SK-N-SH (cell line): ENCODE measurements at regions not wholly inside any gene's neighbourhood (a gene's known extent, or its start where the extent isn't known, plus 50 kb on each side); places are given as distances from the start of the nearest gene placed in this dataset.

Source experiments
- CTCF ChIA-PET: fragments of 300-600, 350-600 bp; formaldehyde crosslinking; extraction: SDS; loops from one replicate; lab custom pipeline; 2021; lab: Yijun Ruan, JAX
- POLR2A ChIA-PET: fragments of 350-600 bp; sonication (Branson Sonifier 250); formaldehyde crosslinking; extraction: SDS; loops from one replicate; lab custom pipeline; 2020; ENCODE audit warnings: antibody characterized with exemption, inconsistent platforms; lab: Yijun Ruan, JAX
- DNase-seq: peaks from one replicate; pipeline ENCODE4 v3.0.0; 2012
- H2AFZ ChIP-seq: fragments of 200-600 bp; sonication (generic); 2 replicates; pipeline ENCODE4 v1.8.1; 2016; ENCODE audit warnings: antibody characterized with exemption, mild to moderate bottlenecking, low read depth
- H3F3A ChIP-seq: fragments of 200-600 bp; sonication (generic); replicated peaks from 2 replicates; pipeline ENCODE3; 2016; ENCODE audit warnings: antibody characterized with exemption, mild to moderate bottlenecking; ENCODE audit not compliant: insufficient read depth
- H3K27ac ChIP-seq, 2 experiments: fragments of 200-500 bp in 1 of 2; fragments of 200-600 bp in 1 of 2; sonication (Bioruptor generic) in 1 of 2; sonication (generic), shearing (Covaris generic) in 1 of 2; 2 replicates each; pipeline versions ENCODE4 v1.5.1 to v1.6.1; 2014 to 2016; ENCODE audit warnings: low read depth in 2 of 2, inconsistent platforms in 1 of 2, low read length in 1 of 2, mild to moderate bottlenecking in 1 of 2, mixed read lengths in 1 of 2
- H3K27me3 ChIP-seq: fragments of 200-600 bp; sonication (generic), shearing (Covaris generic); 2 replicates; pipeline ENCODE4 v1.6.1; 2016; ENCODE audit warnings: mixed run types; ENCODE audit not compliant: insufficient read depth
- H3K36me3 ChIP-seq, 2 experiments: fragments of 200-500 bp in 1 of 2; fragments of 200-600 bp in 1 of 2; sonication (Bioruptor generic) in 1 of 2; sonication (generic) in 1 of 2; replicated peaks in 1 of 2; 2 replicates each; pipeline versions ENCODE3 to v1.5.1; 2014 to 2016; ENCODE audit warnings: low read length in 1 of 2, mild to moderate bottlenecking in 1 of 2; ENCODE audit not compliant: insufficient read depth in 2 of 2, control insufficient read depth in 1 of 2
- H3K4me1 ChIP-seq, 2 experiments: fragments of 200-500 bp in 1 of 2; fragments of 200-600 bp in 1 of 2; sonication (Bioruptor generic) in 1 of 2; sonication (generic), shearing (Covaris generic) in 1 of 2; 2 replicates each; pipeline versions ENCODE4 v1.5.1 to v1.6.1; 2014 to 2016; ENCODE audit warnings: low read depth in 1 of 2, low read length in 1 of 2, mixed run types in 1 of 2; ENCODE audit not compliant: insufficient read depth in 2 of 2, control insufficient read depth in 1 of 2
- H3K4me2 ChIP-seq: fragments of 200-600 bp; sonication (generic), shearing (Covaris generic); 2 replicates; pipeline ENCODE4 v1.6.1; 2017; ENCODE audit warnings: mixed run types
- H3K4me3 ChIP-seq, 2 experiments: fragments of 200-500 bp in 1 of 2; fragments of 200-600 bp in 1 of 2; sonication (Bioruptor generic) in 1 of 2; sonication (generic), shearing (Covaris generic) in 1 of 2; 2 replicates each; pipeline versions ENCODE4 v1.5.1 to v1.8.1; 2014 to 2016; ENCODE audit warnings: low read depth in 2 of 2, inconsistent platforms in 1 of 2, low read length in 1 of 2, mild to moderate bottlenecking in 1 of 2, mixed read lengths in 1 of 2, moderate library complexity in 1 of 2
- H3K79me2 ChIP-seq: fragments of 200-600 bp; sonication (generic); 2 replicates; pipeline ENCODE4 v1.8.1; 2017; ENCODE audit warnings: mild to moderate bottlenecking; ENCODE audit not compliant: insufficient read depth
- H3K9ac ChIP-seq: fragments of 200-600 bp; sonication (generic); 2 replicates; pipeline ENCODE4 v1.6.1; 2017; ENCODE audit warnings: mixed run types
- H3K9me2 ChIP-seq: fragments of 200-600 bp; sonication (generic); 2 replicates; pipeline ENCODE4 v1.6.1; 2017; ENCODE audit warnings: mixed run types
- H3K9me3 ChIP-seq: fragments of 200-600 bp; sonication (generic); 2 replicates; pipeline ENCODE4 v1.6.1; 2017; ENCODE audit warnings: mixed run types, mild to moderate bottlenecking, moderate library complexity
- H4K20me1 ChIP-seq: fragments of 200-600 bp; sonication (generic); 2 replicates; pipeline ENCODE4 v1.6.1; 2017; ENCODE audit warnings: mild to moderate bottlenecking, mixed run types; ENCODE audit not compliant: insufficient read depth
- CHD2 ChIP-seq: fragments of 150-350 bp; IDR thresholded peaks from 2 replicates; pipeline ENCODE4 v1.6.1; 2018; ENCODE audit warnings: low read length; ENCODE audit not compliant: partially characterized antibody
- ELF1 ChIP-seq: IDR thresholded peaks from 2 replicates; pipeline ENCODE4 v1.4.0; 2012
- FOSL2 ChIP-seq: IDR thresholded peaks from 2 replicates; pipeline ENCODE4 v1.4.0; 2012; ENCODE audit warnings: low read depth, mild to moderate bottlenecking, moderate library complexity, borderline replicate concordance
- GATA2 ChIP-seq: sonication (generic); formaldehyde crosslinking; IDR thresholded peaks from 2 replicates; pipeline ENCODE4 v1.5.0; 2020; ENCODE audit warnings: mild to moderate bottlenecking, missing genetic modification reagents
- JUND ChIP-seq: IDR thresholded peaks from 2 replicates; pipeline ENCODE4 v1.4.0; 2012
- MEF2A ChIP-seq: IDR thresholded peaks from 2 replicates; pipeline ENCODE4 v1.4.0; 2012; ENCODE audit warnings: low read depth, borderline replicate concordance
- NRF1 ChIP-seq: IDR thresholded peaks from 2 replicates; pipeline ENCODE4 v1.6.1; 2012; ENCODE audit warnings: low read depth, mild to moderate bottlenecking, low read length
- POLR2AphosphoS5 ChIP-seq: IDR thresholded peaks from 2 replicates; pipeline ENCODE4 v1.6.1; 2012; ENCODE audit warnings: low read depth, low read length
- RAD21 ChIP-seq: IDR thresholded peaks from 2 replicates; pipeline ENCODE4 v1.6.1; 2012; ENCODE audit warnings: mild to moderate bottlenecking, low read length
- RCOR1 ChIP-seq: fragments of 150-350 bp; IDR thresholded peaks from 2 replicates; pipeline ENCODE4 v1.6.1; 2017; ENCODE audit warnings: antibody characterized with exemption, low read length
- TAF1 ChIP-seq: IDR thresholded peaks from 2 replicates; pipeline ENCODE4 v1.6.1; 2012; ENCODE audit warnings: low read depth, mild to moderate bottlenecking, low read length, moderate library complexity, borderline replicate concordance
- TCF12 ChIP-seq: IDR thresholded peaks from 2 replicates; pipeline ENCODE4 v1.4.0; 2012
- TEAD4 ChIP-seq: IDR thresholded peaks from 2 replicates; pipeline ENCODE4 v1.4.0; 2012; ENCODE audit warnings: mild to moderate bottlenecking, borderline replicate concordance; ENCODE audit not compliant: insufficient read depth
- WGBS: methylation state at CpG from one replicate; pipeline ENCODE4 v1.1.6; 2017; ENCODE audit warnings: low lambda C conversion rate; 5-methylcytosine and 5-hydroxymethylcytosine counted together
- TF ChIP-seq, protein P1 (sequence below): IDR thresholded peaks from 2 replicates; pipeline ENCODE4 v1.6.1; 2012; ENCODE audit warnings: mild to moderate bottlenecking, low read depth, low read length, moderate library complexity
- TF ChIP-seq, protein P2 (sequence below): fragments of 200-600 bp; sonication (generic); IDR thresholded peaks from 2 replicates; pipeline ENCODE4 v1.6.1; 2017; ENCODE audit warnings: antibody characterized with exemption, mild to moderate bottlenecking, moderate library complexity
- TF ChIP-seq, protein P3 (sequence below): IDR thresholded peaks from 2 replicates; pipeline ENCODE4 v1.4.0; 2012; ENCODE audit warnings: low read depth, borderline replicate concordance
- TF ChIP-seq, protein P4 (sequence below): IDR thresholded peaks from 2 replicates; pipeline ENCODE4 v1.4.0; 2012; ENCODE audit warnings: low read depth, borderline replicate concordance
- TF ChIP-seq, protein P5 (sequence below): fragments of 150-350 bp; IDR thresholded peaks from 2 replicates; pipeline ENCODE4 v1.6.1; 2016; ENCODE audit warnings: mild to moderate bottlenecking, low read depth, low read length

DNA sequence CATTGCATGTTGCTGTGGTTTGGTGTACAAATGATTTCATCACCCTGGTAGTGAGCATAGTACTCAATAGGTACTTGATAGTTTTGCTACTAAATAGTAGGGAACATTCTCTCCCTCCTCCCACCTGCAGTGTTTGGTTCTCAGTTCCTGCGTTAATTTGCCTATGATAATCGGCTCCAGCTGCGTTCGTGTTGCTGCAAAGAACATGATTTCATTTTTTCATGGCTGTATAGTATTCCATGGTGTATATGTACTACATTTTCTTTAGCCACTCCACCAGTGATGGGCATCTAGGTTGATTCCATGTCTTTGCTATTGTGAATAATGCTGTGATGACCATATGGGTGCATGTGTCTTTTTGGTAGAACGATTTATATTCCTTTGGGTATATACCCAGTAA, 903.4 kb downstream of the TTLL7 start:
- TF ChIP-seq, protein P1, sequence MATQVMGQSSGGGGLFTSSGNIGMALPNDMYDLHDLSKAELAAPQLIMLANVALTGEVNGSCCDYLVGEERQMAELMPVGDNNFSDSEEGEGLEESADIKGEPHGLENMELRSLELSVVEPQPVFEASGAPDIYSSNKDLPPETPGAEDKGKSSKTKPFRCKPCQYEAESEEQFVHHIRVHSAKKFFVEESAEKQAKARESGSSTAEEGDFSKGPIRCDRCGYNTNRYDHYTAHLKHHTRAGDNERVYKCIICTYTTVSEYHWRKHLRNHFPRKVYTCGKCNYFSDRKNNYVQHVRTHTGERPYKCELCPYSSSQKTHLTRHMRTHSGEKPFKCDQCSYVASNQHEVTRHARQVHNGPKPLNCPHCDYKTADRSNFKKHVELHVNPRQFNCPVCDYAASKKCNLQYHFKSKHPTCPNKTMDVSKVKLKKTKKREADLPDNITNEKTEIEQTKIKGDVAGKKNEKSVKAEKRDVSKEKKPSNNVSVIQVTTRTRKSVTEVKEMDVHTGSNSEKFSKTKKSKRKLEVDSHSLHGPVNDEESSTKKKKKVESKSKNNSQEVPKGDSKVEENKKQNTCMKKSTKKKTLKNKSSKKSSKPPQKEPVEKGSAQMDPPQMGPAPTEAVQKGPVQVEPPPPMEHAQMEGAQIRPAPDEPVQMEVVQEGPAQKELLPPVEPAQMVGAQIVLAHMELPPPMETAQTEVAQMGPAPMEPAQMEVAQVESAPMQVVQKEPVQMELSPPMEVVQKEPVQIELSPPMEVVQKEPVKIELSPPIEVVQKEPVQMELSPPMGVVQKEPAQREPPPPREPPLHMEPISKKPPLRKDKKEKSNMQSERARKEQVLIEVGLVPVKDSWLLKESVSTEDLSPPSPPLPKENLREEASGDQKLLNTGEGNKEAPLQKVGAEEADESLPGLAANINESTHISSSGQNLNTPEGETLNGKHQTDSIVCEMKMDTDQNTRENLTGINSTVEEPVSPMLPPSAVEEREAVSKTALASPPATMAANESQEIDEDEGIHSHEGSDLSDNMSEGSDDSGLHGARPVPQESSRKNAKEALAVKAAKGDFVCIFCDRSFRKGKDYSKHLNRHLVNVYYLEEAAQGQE: no peak
- no peak for TF ChIP-seq FOSL2
- TF ChIP-seq, protein P2, sequence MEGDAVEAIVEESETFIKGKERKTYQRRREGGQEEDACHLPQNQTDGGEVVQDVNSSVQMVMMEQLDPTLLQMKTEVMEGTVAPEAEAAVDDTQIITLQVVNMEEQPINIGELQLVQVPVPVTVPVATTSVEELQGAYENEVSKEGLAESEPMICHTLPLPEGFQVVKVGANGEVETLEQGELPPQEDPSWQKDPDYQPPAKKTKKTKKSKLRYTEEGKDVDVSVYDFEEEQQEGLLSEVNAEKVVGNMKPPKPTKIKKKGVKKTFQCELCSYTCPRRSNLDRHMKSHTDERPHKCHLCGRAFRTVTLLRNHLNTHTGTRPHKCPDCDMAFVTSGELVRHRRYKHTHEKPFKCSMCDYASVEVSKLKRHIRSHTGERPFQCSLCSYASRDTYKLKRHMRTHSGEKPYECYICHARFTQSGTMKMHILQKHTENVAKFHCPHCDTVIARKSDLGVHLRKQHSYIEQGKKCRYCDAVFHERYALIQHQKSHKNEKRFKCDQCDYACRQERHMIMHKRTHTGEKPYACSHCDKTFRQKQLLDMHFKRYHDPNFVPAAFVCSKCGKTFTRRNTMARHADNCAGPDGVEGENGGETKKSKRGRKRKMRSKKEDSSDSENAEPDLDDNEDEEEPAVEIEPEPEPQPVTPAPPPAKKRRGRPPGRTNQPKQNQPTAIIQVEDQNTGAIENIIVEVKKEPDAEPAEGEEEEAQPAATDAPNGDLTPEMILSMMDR: no peak
- no peak for TF ChIP-seq MEF2A
- no peak for TF ChIP-seq RCOR1
- TF ChIP-seq, protein P3, sequence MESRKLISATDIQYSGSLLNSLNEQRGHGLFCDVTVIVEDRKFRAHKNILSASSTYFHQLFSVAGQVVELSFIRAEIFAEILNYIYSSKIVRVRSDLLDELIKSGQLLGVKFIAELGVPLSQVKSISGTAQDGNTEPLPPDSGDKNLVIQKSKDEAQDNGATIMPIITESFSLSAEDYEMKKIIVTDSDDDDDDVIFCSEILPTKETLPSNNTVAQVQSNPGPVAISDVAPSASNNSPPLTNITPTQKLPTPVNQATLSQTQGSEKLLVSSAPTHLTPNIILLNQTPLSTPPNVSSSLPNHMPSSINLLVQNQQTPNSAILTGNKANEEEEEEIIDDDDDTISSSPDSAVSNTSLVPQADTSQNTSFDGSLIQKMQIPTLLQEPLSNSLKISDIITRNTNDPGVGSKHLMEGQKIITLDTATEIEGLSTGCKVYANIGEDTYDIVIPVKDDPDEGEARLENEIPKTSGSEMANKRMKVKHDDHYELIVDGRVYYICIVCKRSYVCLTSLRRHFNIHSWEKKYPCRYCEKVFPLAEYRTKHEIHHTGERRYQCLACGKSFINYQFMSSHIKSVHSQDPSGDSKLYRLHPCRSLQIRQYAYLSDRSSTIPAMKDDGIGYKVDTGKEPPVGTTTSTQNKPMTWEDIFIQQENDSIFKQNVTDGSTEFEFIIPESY: no peak
- no peak for TF ChIP-seq POLR2AphosphoS5
- no peak for TF ChIP-seq GATA2 (CRISPR knock-in tag)
- no peak for TF ChIP-seq RAD21
- TF ChIP-seq, protein P4, sequence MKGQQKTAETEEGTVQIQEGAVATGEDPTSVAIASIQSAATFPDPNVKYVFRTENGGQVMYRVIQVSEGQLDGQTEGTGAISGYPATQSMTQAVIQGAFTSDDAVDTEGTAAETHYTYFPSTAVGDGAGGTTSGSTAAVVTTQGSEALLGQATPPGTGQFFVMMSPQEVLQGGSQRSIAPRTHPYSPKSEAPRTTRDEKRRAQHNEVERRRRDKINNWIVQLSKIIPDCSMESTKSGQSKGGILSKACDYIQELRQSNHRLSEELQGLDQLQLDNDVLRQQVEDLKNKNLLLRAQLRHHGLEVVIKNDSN: no peak
- TF ChIP-seq ELF1: no peak
- TF ChIP-seq NRF1: no peak
- no peak for TF ChIP-seq CHD2
- no peak for TF ChIP-seq TEAD4
- TF ChIP-seq, protein P5, sequence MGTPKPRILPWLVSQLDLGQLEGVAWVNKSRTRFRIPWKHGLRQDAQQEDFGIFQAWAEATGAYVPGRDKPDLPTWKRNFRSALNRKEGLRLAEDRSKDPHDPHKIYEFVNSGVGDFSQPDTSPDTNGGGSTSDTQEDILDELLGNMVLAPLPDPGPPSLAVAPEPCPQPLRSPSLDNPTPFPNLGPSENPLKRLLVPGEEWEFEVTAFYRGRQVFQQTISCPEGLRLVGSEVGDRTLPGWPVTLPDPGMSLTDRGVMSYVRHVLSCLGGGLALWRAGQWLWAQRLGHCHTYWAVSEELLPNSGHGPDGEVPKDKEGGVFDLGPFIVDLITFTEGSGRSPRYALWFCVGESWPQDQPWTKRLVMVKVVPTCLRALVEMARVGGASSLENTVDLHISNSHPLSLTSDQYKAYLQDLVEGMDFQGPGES: no peak
- no peak for TF ChIP-seq JUND
- no peak for TF ChIP-seq TCF12
- no peak for TF ChIP-seq TAF1
- TF ChIP-seq, all 33 proteins: peak for 0
- no peaks in the 10 kb centered on the region for H4K20me1 ChIP-seq
- no peaks in the 10 kb centered on the region for H3K27me3 ChIP-seq
- no peak overlapping the region for H3K4me3 ChIP-seq
- H3K9me3 ChIP-seq: no peaks in the 10 kb centered on the region
- H2AFZ ChIP-seq: no peak overlapping the region
- CTCF ChIA-PET: no interaction called here
- no peak overlapping the region for H3K27ac ChIP-seq
- no peaks in the 10 kb centered on the region for H3K79me2 ChIP-seq
- no peak overlapping the region for H3K4me2 ChIP-seq
- no peak overlapping the region for H3K9ac ChIP-seq
- no peaks in the 10 kb centered on the region for H3K4me1 ChIP-seq
- no peaks in the 10 kb centered on the region for H3F3A ChIP-seq
- H3K9me2 ChIP-seq: no peaks in the 10 kb centered on the region
- WGBS: 84% methylated on average over 5 of the region's 5 CpGs
- POLR2A ChIA-PET: no interaction called here
- no peak for DNase-seq
- H3K36me3 ChIP-seq: no peaks in the 10 kb centered on the region
